Daoy (cell line): ENCODE measurements at regions not wholly inside any gene's neighbourhood (a gene's known extent, or its start where the extent isn't known, plus 50 kb on each side); places are given as distances from the start of the nearest gene placed in this dataset.

Source experiments
- DNase-seq: peaks from one replicate; pipeline ENCODE4 v3.0.0-alpha.2; 2015; ENCODE audit warnings: low read depth

GRCh38 chr14:98227727-98228111, 1044.3 kb downstream of the BCL11B start:
- DNase-seq: no peak

- DNase-seq: no peak
Observed at GRCh38 chr14:98229656-98230366, 1042.2 kb downstream of the BCL11B start.

DNA sequence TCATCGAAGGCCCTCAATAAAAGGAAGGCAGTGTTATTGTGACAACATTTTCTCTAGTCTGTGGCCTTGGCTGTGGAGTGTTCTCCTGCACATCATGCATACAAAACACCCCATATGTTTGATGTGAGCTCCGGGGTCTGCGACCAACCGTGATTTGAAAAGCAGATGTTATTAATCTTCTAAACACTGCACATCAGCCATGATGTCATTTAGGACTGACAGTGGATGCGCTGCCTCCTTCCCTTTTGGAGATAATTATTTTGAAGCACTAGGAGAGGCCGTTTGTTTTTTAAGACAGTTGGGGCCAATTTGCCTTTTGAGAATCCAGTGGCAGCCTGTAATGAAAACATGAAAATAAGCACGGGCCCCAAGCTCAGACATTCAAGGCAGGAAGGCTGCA, 1041.6 kb downstream of the BCL11B start:
- no peak for DNase-seq

DNA sequence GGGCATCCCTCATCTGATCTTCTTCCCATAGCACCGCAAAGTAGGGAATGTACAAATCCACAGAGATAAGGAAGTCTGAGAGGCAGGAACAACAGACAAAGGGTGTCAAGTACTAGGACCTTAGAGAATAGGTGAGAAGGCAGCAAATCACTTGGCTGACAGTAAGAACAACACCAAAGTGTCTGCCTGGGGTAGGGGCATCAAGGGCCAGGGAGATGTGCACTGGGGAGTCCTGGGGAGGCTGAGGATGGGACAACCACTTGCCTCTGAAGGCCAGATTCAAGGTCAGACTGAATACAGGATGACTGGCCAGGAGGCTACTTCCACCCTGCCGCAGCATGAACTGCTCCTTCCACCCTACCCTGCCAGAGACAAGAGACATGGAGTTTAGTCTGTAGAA, 1040.8 kb downstream of the BCL11B start:
- no peak for DNase-seq

DNA sequence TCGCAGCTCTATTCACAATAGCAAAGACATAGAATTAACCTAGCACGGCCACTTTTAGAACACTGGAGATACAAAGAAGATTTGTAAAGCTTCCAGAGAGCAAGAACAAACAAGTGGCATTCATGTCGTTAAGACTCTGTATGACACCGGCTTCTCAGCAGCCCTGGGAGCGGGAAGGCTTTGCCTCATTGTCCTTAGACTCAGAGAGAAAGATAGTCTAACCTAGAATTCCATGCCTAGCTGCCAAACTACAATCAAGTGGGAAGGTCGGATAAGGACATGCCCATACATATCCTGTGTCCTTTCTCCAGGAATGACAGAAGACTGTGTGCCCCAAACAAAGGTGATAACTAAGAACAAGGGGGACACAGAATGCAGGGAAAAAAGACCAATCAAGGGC, 1038.3 kb downstream of the BCL11B start:
- no peak for DNase-seq

GRCh38 chr14:98234208-98234607, 1037.8 kb downstream of the BCL11B start:
- DNase-seq: peak; percentile 59

DNA sequence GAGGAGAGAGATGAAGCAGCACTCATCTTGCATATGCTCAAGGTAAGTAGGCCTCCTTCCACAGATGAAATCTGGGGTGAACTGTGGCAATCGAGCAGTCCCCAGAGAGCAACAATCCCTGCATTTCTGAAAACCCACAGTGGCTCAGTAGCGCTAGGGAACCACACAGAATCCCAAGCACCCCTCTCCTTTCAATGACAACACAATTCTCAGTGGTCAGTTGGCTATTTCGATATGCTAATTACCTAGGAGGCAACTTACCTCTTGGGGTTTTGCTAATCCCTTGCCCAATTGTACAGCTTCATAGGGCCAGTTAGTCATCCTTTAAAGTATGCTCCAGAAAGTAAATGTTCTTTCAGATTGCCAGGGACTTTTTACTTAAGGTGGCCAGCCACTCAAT, 1035.7 kb downstream of the BCL11B start:
- no peak for DNase-seq

- no peak for DNase-seq
Observed at GRCh38 chr14:98237939-98238338, 1034.1 kb downstream of the BCL11B start.

DNA sequence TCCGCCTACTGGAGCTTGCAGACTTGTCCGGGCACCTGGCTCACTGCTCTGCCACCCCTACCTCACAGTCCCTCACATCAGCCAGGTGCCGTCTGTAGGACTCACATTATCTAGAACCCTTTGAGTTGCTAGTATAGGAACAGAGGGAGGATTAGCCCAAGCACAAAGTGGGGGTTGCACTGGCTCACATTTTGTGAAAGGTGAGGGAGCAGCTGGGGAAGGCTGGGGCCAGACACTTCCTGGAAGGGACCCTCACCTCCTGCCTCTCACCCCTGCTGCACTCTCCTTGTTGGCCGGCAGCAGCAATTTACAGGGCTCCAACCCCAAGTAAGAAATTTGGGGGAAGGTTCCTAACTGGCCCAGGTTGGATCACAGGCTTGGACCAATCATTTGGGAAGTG, 1031.6 kb downstream of the BCL11B start:
- no peak for DNase-seq

- DNase-seq: no peak
Observed at GRCh38 chr14:98242903-98243302, 1029.1 kb downstream of the BCL11B start.

GRCh38 chr14:98243332-98243731, 1028.7 kb downstream of the BCL11B start:
- DNase-seq: no peak

DNA sequence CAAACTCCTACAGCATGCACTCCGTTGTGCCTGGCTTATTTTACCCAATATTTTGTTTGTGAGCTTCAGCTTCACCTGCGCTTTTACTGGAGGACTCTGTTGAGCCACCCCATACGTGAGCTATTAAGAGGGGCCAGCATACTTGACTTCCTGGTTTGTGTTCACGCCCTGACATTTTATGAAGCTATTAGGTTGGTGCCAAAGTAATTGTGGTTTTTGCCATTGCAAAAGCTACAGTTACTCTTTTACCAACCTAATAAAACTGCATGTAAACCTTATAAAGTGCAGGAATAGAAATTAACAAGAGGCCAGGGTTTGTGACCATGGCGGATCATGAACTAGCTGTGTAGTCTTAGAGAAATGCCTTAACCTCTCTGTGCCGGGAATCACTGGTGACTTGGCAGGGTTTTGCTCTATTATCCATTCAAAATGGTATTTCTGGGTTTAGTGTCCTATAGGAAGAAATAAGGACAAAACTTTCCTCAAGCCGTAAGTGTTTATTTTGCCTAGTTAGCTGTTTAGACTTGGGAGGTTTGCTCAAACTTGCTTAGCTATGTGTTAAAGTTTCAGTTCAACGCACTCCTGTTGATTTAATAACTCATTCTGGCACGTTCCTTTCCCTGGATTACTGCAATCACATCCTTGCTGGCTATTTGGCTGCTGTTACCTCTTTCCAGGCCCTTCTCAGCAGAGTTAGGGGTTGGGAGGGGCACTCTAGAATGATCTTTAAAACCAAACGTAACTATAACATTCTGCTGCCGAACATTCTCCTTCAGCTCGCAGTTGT, 1027.6 kb downstream of the BCL11B start:
- DNase-seq: no peak

- no peak for DNase-seq
Observed at GRCh38 chr14:98244966-98245569, 1026.9 kb downstream of the BCL11B start.

GRCh38 chr14:98249057-98249456, 1022.9 kb downstream of the BCL11B start:
- no peak for DNase-seq

- no peak for DNase-seq
Observed at GRCh38 chr14:98249476-98249875, 1022.5 kb downstream of the BCL11B start.

DNA sequence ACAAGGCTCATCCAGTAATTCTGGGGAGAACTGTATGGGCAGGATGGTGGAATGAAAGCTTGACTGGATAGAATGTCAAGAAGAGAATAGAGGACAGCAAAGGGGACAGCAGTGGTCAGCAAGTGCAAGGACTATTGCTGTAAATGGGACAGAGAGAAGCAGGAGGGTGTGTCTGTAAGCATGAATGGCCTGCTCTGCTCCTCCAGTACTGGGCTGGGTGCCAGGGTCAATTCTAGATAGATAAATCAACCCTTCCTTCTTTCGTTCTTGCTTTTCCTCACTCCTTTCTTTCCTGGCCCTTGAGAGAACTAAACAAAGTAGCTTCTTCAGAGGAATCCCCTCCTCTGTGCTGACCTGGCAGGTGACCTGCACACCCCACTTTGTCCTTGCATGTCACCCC, 1019.2 kb downstream of the BCL11B start:
- no peak for DNase-seq

- DNase-seq: peak; percentile 57
Observed at GRCh38 chr14:98259881-98260280, 1012.1 kb downstream of the BCL11B start.

GRCh38 chr14:98262566-98262965, 1009.4 kb downstream of the BCL11B start:
- no peak for DNase-seq

DNA sequence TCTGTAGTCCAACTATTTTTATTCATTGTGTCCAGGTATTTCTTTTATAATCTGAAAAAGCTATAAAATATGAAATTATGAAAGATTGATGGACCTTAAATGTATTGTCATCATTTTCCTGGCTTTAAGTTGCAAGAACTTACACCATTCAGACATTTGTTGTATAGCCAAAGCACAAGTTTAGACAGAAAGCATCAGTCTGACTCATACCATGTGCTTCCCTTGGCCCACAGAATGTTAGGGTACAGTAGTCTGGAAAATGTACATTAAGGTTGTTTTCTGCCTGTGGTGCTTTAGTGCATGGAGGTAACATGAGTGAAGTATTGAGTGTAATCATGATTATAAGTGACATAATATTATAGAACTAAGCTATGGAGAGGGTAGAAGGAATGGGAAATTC, 1002.5 kb downstream of the BCL11B start:
- DNase-seq: no peak

DNA sequence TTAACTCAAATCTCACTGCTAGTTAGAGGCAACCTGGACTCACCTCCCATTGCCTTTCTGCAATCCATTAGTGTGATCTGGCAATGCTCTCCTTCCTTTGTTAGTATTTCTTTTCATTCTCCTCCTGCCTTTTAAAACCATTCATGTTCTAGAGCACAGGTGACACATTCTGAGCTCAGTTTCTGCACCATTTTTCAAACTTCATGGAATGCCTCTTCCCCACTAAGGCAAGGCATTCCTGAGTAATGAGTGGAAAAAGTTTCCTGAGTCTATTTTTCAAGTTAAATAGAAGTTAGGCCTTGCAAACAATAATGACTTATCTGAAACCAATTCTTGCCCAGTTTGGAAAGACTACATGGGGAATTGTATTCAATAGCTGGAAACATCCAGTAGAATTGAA, 1001.8 kb downstream of the BCL11B start:
- DNase-seq: no peak

DNA sequence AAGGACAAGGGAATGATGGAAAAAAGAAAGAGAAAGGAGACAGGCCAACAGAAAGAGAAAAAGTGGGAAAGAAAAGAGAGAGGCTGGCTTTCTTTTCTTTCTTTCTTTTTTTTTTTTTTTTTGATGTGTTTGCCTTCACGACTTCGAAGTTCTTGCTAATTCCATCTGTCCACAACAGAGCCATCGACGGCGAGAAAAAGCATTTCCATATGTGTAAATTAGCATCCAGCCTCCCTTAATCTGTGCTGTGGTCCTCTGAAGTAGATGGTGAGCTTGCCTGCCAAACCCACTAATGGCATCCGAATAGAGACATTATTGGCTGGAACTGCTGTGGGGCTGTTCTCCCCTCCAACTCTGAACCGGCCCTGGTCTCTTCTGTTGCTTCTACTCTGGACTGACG, 997.4 kb downstream of the BCL11B start:
- no peak for DNase-seq

- DNase-seq: peak; percentile 65
Observed at GRCh38 chr14:98278800-98279199, 993.2 kb downstream of the BCL11B start.

- no peak for DNase-seq
Observed at GRCh38 chr14:98280436-98280835, 991.6 kb downstream of the BCL11B start.
